ENCODE measurements at regions not wholly inside any gene's neighbourhood (a gene's known extent, or its start where the extent isn't known, plus 50 kb on each side); places are given as distances from the start of the nearest gene placed in this dataset.
A peak's percentile ranks its signal among the peaks of the same experiment; 100 is the strongest.
"Not testable (repeated sequence)": the region's sequence is repeated elsewhere in the genome, so short reads cannot be mapped to it uniquely, and the experiment has no call there.

GRCh38 chr3:150300852-150301517, 107.1 kb upstream of the TSC22D2 start:
- no peak for DNase-seq (ENCODE audit: low spot score)

GRCh38 chr3:150300388-150300787, 107.7 kb upstream of the TSC22D2 start:
- DNase-seq (ENCODE audit: low spot score): no peak

- no peak for DNase-seq (ENCODE audit: low spot score)
Measured at GRCh38 chr3:150299201-150299600, 108.9 kb upstream of the TSC22D2 start.

- DNase-seq (ENCODE audit: low spot score): no peak
Measured at GRCh38 chr3:150296966-150297365, 111.1 kb upstream of the TSC22D2 start.

GRCh38 chr3:150296123-150296735, 111.9 kb upstream of the TSC22D2 start:
- no peak for DNase-seq (ENCODE audit: low spot score)

- peak; percentile 80 for DNase-seq (ENCODE audit: low spot score)
Measured at GRCh38 chr3:150293401-150294001, 114.6 kb upstream of the TSC22D2 start.

GRCh38 chr3:150292891-150293290, 115.2 kb upstream of the TSC22D2 start:
- peak; percentile 40 for DNase-seq (ENCODE audit: low spot score)

GRCh38 chr3:150291515-150291914, 116.6 kb upstream of the TSC22D2 start:
- no peak for DNase-seq (ENCODE audit: low spot score)

- DNase-seq (ENCODE audit: low spot score): peak; percentile 32
Measured at GRCh38 chr3:150286390-150287147, 121.5 kb upstream of the TSC22D2 start.

- DNase-seq (ENCODE audit: low spot score): no peak
Measured at GRCh38 chr3:150285601-150286000, 122.5 kb upstream of the TSC22D2 start.

- DNase-seq (ENCODE audit: low spot score): no peak
Measured at GRCh38 chr3:150278843-150279381, 129.2 kb upstream of the TSC22D2 start.

- DNase-seq (ENCODE audit: low spot score): no peak
Measured at GRCh38 chr3:150278195-150278594, 129.9 kb upstream of the TSC22D2 start.

GRCh38 chr3:150277444-150277843, 130.7 kb upstream of the TSC22D2 start:
- DNase-seq (ENCODE audit: low spot score): no peak

GRCh38 chr3:150275941-150276340, 132.2 kb upstream of the TSC22D2 start:
- DNase-seq (ENCODE audit: low spot score): no peak

- no peak for DNase-seq (ENCODE audit: low spot score)
Measured at GRCh38 chr3:150274372-150274771, 133.7 kb upstream of the TSC22D2 start.

- no peak for DNase-seq (ENCODE audit: low spot score)
Measured at GRCh38 chr3:150273396-150273795, 134.7 kb upstream of the TSC22D2 start.

- DNase-seq (ENCODE audit: low spot score): no peak
Measured at GRCh38 chr3:150271591-150271960, 136.5 kb upstream of the TSC22D2 start.

- DNase-seq (ENCODE audit: low spot score): no peak
Measured at GRCh38 chr3:150270883-150271590, 137.1 kb upstream of the TSC22D2 start.

GRCh38 chr3:150270444-150270843, 137.7 kb upstream of the TSC22D2 start:
- DNase-seq (ENCODE audit: low spot score): not testable (repeated sequence)

GRCh38 chr3:150269526-150269925, 138.6 kb upstream of the TSC22D2 start:
- DNase-seq (ENCODE audit: low spot score): no peak

GRCh38 chr3:150268426-150269391, 139.4 kb upstream of the TSC22D2 start:
- DNase-seq (ENCODE audit: low spot score): no peak

Data from AG20443 (cell line).